Rectal smooth muscle tissue (tissue), 1 donor: ENCODE measurements at regions not wholly inside any gene's neighbourhood (a gene's known extent, or its start where the extent isn't known, plus 50 kb on each side); places are given as distances from the start of the nearest gene placed in this dataset.
"Not testable (repeated sequence)": the region's sequence is repeated elsewhere in the genome, so short reads cannot be mapped to it uniquely, and the experiment has no call there.

Source experiments
- H3K27ac ChIP-seq: one replicate; pipeline ENCODE4 v1.7.0; 2013; ENCODE audit warnings: low read depth, low read length, inconsistent platforms
- H3K27me3 ChIP-seq: one replicate; pipeline ENCODE4 v1.7.0; 2013; ENCODE audit warnings: low read length; ENCODE audit not compliant: control insufficient read depth, insufficient read depth
- H3K36me3 ChIP-seq: one replicate; pipeline ENCODE4 v1.7.0; 2013; ENCODE audit warnings: low read length; ENCODE audit not compliant: control insufficient read depth, insufficient read depth
- H3K4me1 ChIP-seq: one replicate; pipeline ENCODE4 v1.7.0; 2013; ENCODE audit warnings: low read length; ENCODE audit not compliant: control insufficient read depth, insufficient read depth
- H3K4me3 ChIP-seq: one replicate; pipeline ENCODE4 v1.7.0; 2013; ENCODE audit warnings: low read length
- H3K9ac ChIP-seq: one replicate; pipeline ENCODE4 v1.7.0; 2013; ENCODE audit warnings: low read length

- peaks cover 48% of the 10 kb centered on the region for H3K4me1 ChIP-seq
- H3K36me3 ChIP-seq: peaks cover 2% of the 10 kb centered on the region
- no peaks in the 10 kb centered on the region for H3K27me3 ChIP-seq
- peak overlapping the region; percentile 76 for H3K27ac ChIP-seq
- H3K9ac ChIP-seq: no peak overlapping the region
- no peak overlapping the region for H3K4me3 ChIP-seq
Observed at GRCh38 chr1:184822267-184822666, 67.6 kb upstream of the EDEM3 start.

- H3K27me3 ChIP-seq: no peaks in the 10 kb centered on the region
- no peak overlapping the region for H3K4me3 ChIP-seq
- peaks cover 2% of the 10 kb centered on the region for H3K36me3 ChIP-seq
- peak overlapping the region; percentile 76 for H3K27ac ChIP-seq
- H3K9ac ChIP-seq: no peak overlapping the region
- peaks cover 45% of the 10 kb centered on the region for H3K4me1 ChIP-seq
Observed at GRCh38 chr1:184821658-184822057, 67.0 kb upstream of the EDEM3 start.

GRCh38 chr1:184820956-184821355 lies 66.3 kb upstream of the EDEM3 start:
- H3K4me1 ChIP-seq: peaks cover 43% of the 10 kb centered on the region
- H3K27me3 ChIP-seq: no peaks in the 10 kb centered on the region
- peak overlapping the region; percentile 76 for H3K27ac ChIP-seq

GRCh38 chr1:184820218-184820750 lies 65.6 kb upstream of the EDEM3 start:
- Histone ChIP-seq H3K4me3 (no peak overlapping the region), H3K27ac (no peak overlapping the region), H3K4me1 (peaks cover 37% of the 10 kb centered on the region), H3K27me3 (no peaks in the 10 kb centered on the region), H3K9ac (no peak overlapping the region), H3K36me3 (peaks cover 2% of the 10 kb centered on the region)

More at GRCh38 chr1:184820956-184821355, 66.3 kb upstream of the EDEM3 start:
- no peak overlapping the region for H3K4me3 ChIP-seq
- H3K9ac ChIP-seq: no peak overlapping the region
- H3K36me3 ChIP-seq: peaks cover 2% of the 10 kb centered on the region

GRCh38 chr1:184818646-184819045 lies 64.0 kb upstream of the EDEM3 start:
- H3K27me3 ChIP-seq: no peaks in the 10 kb centered on the region
- H3K4me1 ChIP-seq: peaks cover 22% of the 10 kb centered on the region
- H3K9ac ChIP-seq: no peak overlapping the region
- H3K36me3 ChIP-seq: peaks cover 2% of the 10 kb centered on the region
- H3K4me3 ChIP-seq: no peak overlapping the region
- no peak overlapping the region for H3K27ac ChIP-seq

GRCh38 chr1:184817003-184817402 lies 62.3 kb upstream of the EDEM3 start:
- H3K9ac ChIP-seq, H3K27me3 ChIP-seq, H3K36me3 ChIP-seq, H3K27ac ChIP-seq, H3K4me3 ChIP-seq: not testable (repeated sequence)
- peaks cover 14% of the 10 kb centered on the region for H3K4me1 ChIP-seq

- Histone ChIP-seq H3K9ac (no peak overlapping the region), H3K4me1 (peaks cover 18% of the 10 kb centered on the region), H3K27me3 (no peaks in the 10 kb centered on the region), H3K36me3 (no peaks in the 10 kb centered on the region), H3K27ac (no peak overlapping the region), H3K4me3 (no peak overlapping the region)
Observed at GRCh38 chr1:184813528-184814089, 59.0 kb upstream of the EDEM3 start.

GRCh38 chr1:184811439-184812111 lies 56.9 kb upstream of the EDEM3 start:
- Histone ChIP-seq H3K4me1 (peaks cover 18% of the 10 kb centered on the region), H3K36me3 (no peaks in the 10 kb centered on the region), H3K27ac (peak overlapping the region; percentile 67), H3K27me3 (no peaks in the 10 kb centered on the region), H3K4me3 (no peak overlapping the region), H3K9ac (no peak overlapping the region)

GRCh38 chr1:184810735-184811343 lies 56.2 kb upstream of the EDEM3 start:
- Histone ChIP-seq H3K27me3 (no peaks in the 10 kb centered on the region), H3K4me3 (no peak overlapping the region), H3K36me3 (no peaks in the 10 kb centered on the region), H3K9ac (no peak overlapping the region), H3K4me1 (peaks cover 18% of the 10 kb centered on the region), H3K27ac (peak overlapping the region; percentile 70)

- peaks cover 2% of the 10 kb centered on the region for H3K36me3 ChIP-seq
- no peak overlapping the region for H3K27ac ChIP-seq
- H3K4me1 ChIP-seq: peaks cover 12% of the 10 kb centered on the region
- H3K27me3 ChIP-seq: no peaks in the 10 kb centered on the region
- H3K9ac ChIP-seq: no peak overlapping the region
- no peak overlapping the region for H3K4me3 ChIP-seq
Observed at GRCh38 chr1:184806296-184806721, 51.7 kb upstream of the EDEM3 start.

GRCh38 chr1:184805667-184806295 lies 51.1 kb upstream of the EDEM3 start:
- Histone ChIP-seq H3K4me3 (no peak overlapping the region), H3K27me3 (no peaks in the 10 kb centered on the region), H3K36me3 (peaks cover 4% of the 10 kb centered on the region), H3K9ac (no peak overlapping the region), H3K27ac (peak overlapping the region; percentile 1), H3K4me1 (peaks cover 9% of the 10 kb centered on the region)
